Ovary (tissue), 3 donors: ENCODE measurements at regions not wholly inside any gene's neighbourhood (a gene's known extent, or its start where the extent isn't known, plus 50 kb on each side); places are given as distances from the start of the nearest gene placed in this dataset.

ENCODE experiments used
- CTCF ChIP-seq, 3 donors: fragments of 450-650 bp in 2 of 3; fragments of 200-600 bp in 1 of 3; IDR thresholded peaks; one replicate each; pipeline versions ENCODE4 v1.5.1 to v1.8.0; 2016 to 2022; ENCODE audit warnings: antibody characterized with exemption in 3 of 3, mild to moderate bottlenecking in 1 of 3
- EP300 ChIP-seq: sonication (generic); formaldehyde crosslinking; IDR thresholded peaks from one replicate; pipeline ENCODE4 v1.6.1; 2017; ENCODE audit warnings: antibody characterized with exemption
- POLR2A ChIP-seq: fragments of 450-650 bp; IDR thresholded peaks from one replicate; pipeline ENCODE4 v1.6.1; 2017; ENCODE audit warnings: antibody characterized with exemption, mild to moderate bottlenecking, moderate library complexity
- donor health status: DM: no; HTN: no; CAD: no.

GRCh38 chr15:20295238-20295811, 246.3 kb downstream of the GOLGA6L6 start:
- TF ChIP-seq CTCF (IDR thresholded peaks at IDR 0.05) = no peak
- no peak for TF ChIP-seq EP300
- TF ChIP-seq POLR2A = no peak
